ENCODE measurements at regions not wholly inside any gene's neighbourhood (a gene's known extent, or its start where the extent isn't known, plus 50 kb on each side); places are given as distances from the start of the nearest gene placed in this dataset.

- TF ChIP-seq PRDM2 (tag by site-specific recombination; IDR thresholded peaks at IDR 0.05; ENCODE audit: borderline replicate concordance): no peak
- no peak for TF ChIP-seq ZNF148 (tag by site-specific recombination; IDR thresholded peaks at IDR 0.05; ENCODE audit: borderline replicate concordance)
- no peak for TF ChIP-seq TCF7L2 (IDR thresholded peaks at IDR 0.05; ENCODE audit: borderline replicate concordance, low read depth, low read length)
- no peak for TF ChIP-seq ZNF707 (tag by site-specific recombination; IDR thresholded peaks at IDR 0.05)
Measured at GRCh38 chr10:65166272-65166671, 1645.1 kb downstream of the REEP3 start (continued).

DNA sequence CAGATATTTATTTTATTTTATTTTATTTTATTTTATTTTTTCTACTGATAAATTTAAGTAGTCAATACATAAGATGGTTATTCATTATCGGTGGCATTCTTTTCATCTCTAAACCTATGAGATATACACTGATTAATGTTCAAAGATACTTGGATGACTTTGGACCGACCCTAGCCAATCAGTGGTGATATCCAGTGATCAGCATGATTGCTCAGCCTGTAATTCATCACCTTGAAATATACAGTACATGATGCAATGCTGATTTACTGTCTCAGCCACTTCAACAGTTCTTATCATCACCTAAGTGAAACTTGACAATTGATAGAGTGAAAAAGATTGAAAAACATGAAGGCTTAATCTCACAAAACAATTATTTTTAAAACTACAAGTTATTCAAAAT, 1651.0 kb downstream of the REEP3 start:
- CTCF ChIA-PET: no interaction called here
- no peaks in the 10 kb centered on the region for H3K4me1 ChIP-seq (ENCODE audit: control insufficient read depth, insufficient read depth, low read length)
- H3K4me3 ChIP-seq (ENCODE audit: low read depth, low read length): no peak overlapping the region
- no peaks in the 10 kb centered on the region for H3K9me3 ChIP-seq (ENCODE audit: control insufficient read depth, insufficient read depth, low read depth, low read length)
- TF ChIP-seq, protein P1, sequence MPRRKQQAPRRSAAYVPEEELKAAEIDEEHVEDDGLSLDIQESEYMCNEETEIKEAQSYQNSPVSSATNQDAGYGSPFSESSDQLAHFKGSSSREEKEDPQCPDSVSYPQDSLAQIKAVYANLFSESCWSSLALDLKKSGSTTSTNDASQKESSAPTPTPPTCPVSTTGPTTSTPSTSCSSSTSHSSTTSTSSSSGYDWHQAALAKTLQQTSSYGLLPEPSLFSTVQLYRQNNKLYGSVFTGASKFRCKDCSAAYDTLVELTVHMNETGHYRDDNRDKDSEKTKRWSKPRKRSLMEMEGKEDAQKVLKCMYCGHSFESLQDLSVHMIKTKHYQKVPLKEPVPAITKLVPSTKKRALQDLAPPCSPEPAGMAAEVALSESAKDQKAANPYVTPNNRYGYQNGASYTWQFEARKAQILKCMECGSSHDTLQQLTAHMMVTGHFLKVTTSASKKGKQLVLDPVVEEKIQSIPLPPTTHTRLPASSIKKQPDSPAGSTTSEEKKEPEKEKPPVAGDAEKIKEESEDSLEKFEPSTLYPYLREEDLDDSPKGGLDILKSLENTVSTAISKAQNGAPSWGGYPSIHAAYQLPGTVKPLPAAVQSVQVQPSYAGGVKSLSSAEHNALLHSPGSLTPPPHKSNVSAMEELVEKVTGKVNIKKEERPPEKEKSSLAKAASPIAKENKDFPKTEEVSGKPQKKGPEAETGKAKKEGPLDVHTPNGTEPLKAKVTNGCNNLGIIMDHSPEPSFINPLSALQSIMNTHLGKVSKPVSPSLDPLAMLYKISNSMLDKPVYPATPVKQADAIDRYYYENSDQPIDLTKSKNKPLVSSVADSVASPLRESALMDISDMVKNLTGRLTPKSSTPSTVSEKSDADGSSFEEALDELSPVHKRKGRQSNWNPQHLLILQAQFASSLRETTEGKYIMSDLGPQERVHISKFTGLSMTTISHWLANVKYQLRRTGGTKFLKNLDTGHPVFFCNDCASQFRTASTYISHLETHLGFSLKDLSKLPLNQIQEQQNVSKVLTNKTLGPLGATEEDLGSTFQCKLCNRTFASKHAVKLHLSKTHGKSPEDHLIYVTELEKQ (tag by site-specific recombination; IDR thresholded peaks at IDR 0.05; ENCODE audit: borderline replicate concordance): no peak
- no peak for TF ChIP-seq KLF10 (tag by site-specific recombination; IDR thresholded peaks at IDR 0.05)
- no peak for TF ChIP-seq ZNF600 (tag by site-specific recombination; IDR thresholded peaks at IDR 0.05)
- no peak for TF ChIP-seq ZNF660 (tag by site-specific recombination; IDR thresholded peaks at IDR 0.05)
- TF ChIP-seq ZNF514 (tag by site-specific recombination; IDR thresholded peaks at IDR 0.05): no peak
- TF ChIP-seq BCL11B (tag by site-specific recombination; IDR thresholded peaks at IDR 0.05; ENCODE audit: low read depth): no peak
- TF ChIP-seq ZNF621 (tag by site-specific recombination; IDR thresholded peaks at IDR 0.05): no peak
- TF ChIP-seq, protein P2, sequence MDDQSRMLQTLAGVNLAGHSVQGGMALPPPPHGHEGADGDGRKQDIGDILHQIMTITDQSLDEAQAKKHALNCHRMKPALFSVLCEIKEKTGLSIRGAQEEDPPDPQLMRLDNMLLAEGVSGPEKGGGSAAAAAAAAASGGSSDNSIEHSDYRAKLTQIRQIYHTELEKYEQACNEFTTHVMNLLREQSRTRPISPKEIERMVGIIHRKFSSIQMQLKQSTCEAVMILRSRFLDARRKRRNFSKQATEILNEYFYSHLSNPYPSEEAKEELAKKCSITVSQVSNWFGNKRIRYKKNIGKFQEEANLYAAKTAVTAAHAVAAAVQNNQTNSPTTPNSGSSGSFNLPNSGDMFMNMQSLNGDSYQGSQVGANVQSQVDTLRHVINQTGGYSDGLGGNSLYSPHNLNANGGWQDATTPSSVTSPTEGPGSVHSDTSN (CRISPR knock-in tag; IDR thresholded peaks at IDR 0.05): no peak
- no peak for TF ChIP-seq ZNF121 (tag by site-specific recombination; IDR thresholded peaks at IDR 0.05)
- TF ChIP-seq ZNF76 (tag by site-specific recombination; IDR thresholded peaks at IDR 0.05; ENCODE audit: borderline replicate concordance, low read depth): no peak
- no peak for TF ChIP-seq ZNF837 (tag by site-specific recombination; IDR thresholded peaks at IDR 0.05)
- no peak for TF ChIP-seq ZNF341 (tag by site-specific recombination; IDR thresholded peaks at IDR 0.05; ENCODE audit: low read depth)
- no peaks in the 10 kb centered on the region for H3K36me3 ChIP-seq (ENCODE audit: control insufficient read depth in 2 of 2, insufficient read depth in 1 of 2, low read length in 2 of 2)
- no peak overlapping the region for H3K27ac ChIP-seq (ENCODE audit: extremely low read depth, low read depth, low read length)
- POLR2A ChIA-PET: no interaction called here
